ENCODE measurements at regions not wholly inside any gene's neighbourhood (a gene's known extent, or its start where the extent isn't known, plus 50 kb on each side); places are given as distances from the start of the nearest gene placed in this dataset.

DNA sequence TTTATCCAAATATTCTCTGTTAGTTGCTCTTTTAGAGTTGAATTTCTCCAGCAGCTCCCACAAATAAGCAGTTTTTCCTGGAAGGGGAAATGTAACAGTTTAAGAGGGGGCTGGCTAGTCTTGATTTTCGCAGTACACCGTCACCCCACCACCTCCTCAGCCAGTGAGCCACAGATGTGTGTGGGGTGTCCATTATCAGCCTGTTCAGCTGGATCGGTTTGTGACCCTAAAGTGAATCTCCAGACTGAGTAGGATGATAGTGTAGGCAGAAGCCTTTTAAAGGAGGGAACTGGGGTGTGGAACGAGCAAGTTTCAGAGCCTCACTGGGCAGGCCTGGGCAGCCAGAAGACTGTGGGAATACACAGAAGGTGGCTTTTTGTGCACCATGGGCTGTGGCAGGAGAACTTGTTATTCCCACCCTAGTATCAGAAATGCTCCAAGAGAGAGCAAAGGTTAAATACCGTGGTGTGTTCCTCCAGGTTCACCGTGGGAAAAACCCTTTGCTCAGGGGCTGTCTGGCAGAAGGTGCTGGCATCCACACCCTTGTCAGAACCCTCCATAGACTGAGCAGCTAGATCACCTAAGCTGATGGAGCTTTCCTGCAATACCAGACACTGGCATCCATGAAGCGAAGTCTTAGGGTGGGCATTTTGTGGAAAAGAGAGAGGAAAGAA, 230.9 kb upstream of the MOCS1 start:
- Histone ChIP-seq H3K27ac (ENCODE audit: low read depth in 2 of 2, low read length in 2 of 2) (no peak overlapping the region), H3K4me1 (ENCODE audit: control insufficient read depth in 2 of 2, insufficient read depth in 2 of 2, low read length in 2 of 2) (no peaks in the 10 kb centered on the region), H3K4me3 (ENCODE audit: low read length in 2 of 2) (no peak overlapping the region)

DNA sequence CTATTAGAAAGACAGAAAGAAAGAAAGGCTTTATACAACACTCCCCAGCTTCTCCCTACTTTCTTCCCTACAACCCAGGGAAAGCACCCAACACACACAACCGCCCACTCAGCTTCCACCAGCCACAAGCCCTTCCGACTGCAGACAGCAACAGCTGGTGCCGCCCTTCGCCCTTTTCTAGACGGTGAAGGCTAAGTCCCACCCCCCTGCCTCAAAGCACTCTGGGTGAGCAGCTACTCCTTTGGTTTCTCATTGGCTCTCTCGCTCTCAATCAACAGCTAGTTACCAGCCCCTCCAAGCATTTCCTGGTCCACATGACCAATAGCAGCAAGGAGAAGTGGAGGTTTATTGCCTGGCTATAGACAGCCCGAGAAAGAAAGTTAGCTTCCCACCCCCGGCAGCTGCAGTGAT, 230.1 kb upstream of the MOCS1 start:
- Histone ChIP-seq H3K9me3 (ENCODE audit: control insufficient read depth in 2 of 2, low read length in 2 of 2) (no peaks in the 10 kb centered on the region), H3K27ac (ENCODE audit: low read depth in 2 of 2, low read length in 2 of 2) (no peak overlapping the region), H3K4me3 (ENCODE audit: low read length in 2 of 2) (no peak overlapping the region), H3K27me3 (ENCODE audit: control insufficient read depth in 2 of 2, insufficient read depth in 2 of 2, low read length in 2 of 2) (no peaks in the 10 kb centered on the region), H3K9ac (ENCODE audit: low read depth in 1 of 2, low read length in 2 of 2) (no peak overlapping the region), H3K36me3 (ENCODE audit: control insufficient read depth in 2 of 2, insufficient read depth in 2 of 2, low read length in 2 of 2) (no peaks in the 10 kb centered on the region), H3K4me1 (ENCODE audit: control insufficient read depth in 2 of 2, insufficient read depth in 2 of 2, low read length in 2 of 2) (no peaks in the 10 kb centered on the region)

More for the DNA sequence above, 230.9 kb upstream of the MOCS1 start:
- no peaks in the 10 kb centered on the region for H3K27me3 ChIP-seq (ENCODE audit: control insufficient read depth in 2 of 2, insufficient read depth in 2 of 2, low read length in 2 of 2)
- no peaks in the 10 kb centered on the region for H3K9me3 ChIP-seq (ENCODE audit: control insufficient read depth in 2 of 2, low read length in 2 of 2)
- H3K36me3 ChIP-seq (ENCODE audit: control insufficient read depth in 2 of 2, insufficient read depth in 2 of 2, low read length in 2 of 2), result no peaks in the 10 kb centered on the region
- no peak overlapping the region for H3K9ac ChIP-seq (ENCODE audit: low read depth in 1 of 2, low read length in 2 of 2)

DNA sequence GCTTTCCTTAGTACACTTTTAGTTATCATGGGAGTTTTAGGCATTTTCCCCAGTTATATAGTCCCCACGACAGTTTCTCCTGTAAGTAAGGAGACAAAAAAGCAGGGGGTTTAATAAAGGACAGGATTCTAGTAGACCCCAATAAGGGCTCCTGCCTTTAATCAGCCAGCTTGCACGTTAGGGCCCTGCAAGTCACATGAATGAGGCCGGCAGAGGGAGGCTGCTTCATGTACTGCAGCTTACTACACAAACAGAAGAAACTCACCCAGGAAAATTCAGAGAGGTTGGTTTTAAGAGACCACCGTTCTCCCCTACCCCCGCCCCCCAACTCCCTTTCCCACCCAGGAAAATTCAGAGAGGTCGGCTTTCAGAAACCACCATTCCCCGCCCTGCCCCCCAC, 229.7 kb upstream of the MOCS1 start:
- H3K9ac ChIP-seq (ENCODE audit: low read depth in 1 of 2, low read length in 2 of 2), result no peak overlapping the region
- H3K27ac ChIP-seq (ENCODE audit: low read depth in 2 of 2, low read length in 2 of 2), result no peak overlapping the region
- no peaks in the 10 kb centered on the region for H3K4me1 ChIP-seq (ENCODE audit: control insufficient read depth in 2 of 2, insufficient read depth in 2 of 2, low read length in 2 of 2)
- H3K9me3 ChIP-seq (ENCODE audit: control insufficient read depth in 2 of 2, low read length in 2 of 2), result no peaks in the 10 kb centered on the region
- H3K36me3 ChIP-seq (ENCODE audit: control insufficient read depth in 2 of 2, insufficient read depth in 2 of 2, low read length in 2 of 2), result no peaks in the 10 kb centered on the region
- no peaks in the 10 kb centered on the region for H3K27me3 ChIP-seq (ENCODE audit: control insufficient read depth in 2 of 2, insufficient read depth in 2 of 2, low read length in 2 of 2)
- no peak overlapping the region for H3K4me3 ChIP-seq (ENCODE audit: low read length in 2 of 2)

DNA sequence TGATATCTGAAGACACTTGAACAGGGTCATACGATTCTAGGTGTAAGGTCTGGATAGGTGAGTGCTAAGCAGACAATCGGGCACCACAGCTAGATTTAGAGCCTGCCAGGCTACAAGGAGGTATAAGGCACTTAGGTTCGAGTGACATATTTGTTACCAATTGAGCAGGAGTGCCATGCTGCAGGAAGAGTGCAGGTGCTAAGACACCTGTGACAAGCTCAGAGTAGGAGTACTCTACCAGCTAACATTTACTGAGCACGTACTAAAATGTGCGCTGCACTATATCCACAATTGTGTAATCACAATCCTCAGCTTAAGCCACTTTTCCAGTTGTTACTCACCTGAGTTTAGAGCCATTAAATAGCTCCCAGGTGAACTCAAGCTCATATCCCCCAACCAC, 227.8 kb upstream of the MOCS1 start:
- H3K27ac ChIP-seq (ENCODE audit: low read depth in 2 of 2, low read length in 2 of 2), result no peak overlapping the region
- H3K4me1 ChIP-seq (ENCODE audit: control insufficient read depth in 2 of 2, insufficient read depth in 2 of 2, low read length in 2 of 2), result no peaks in the 10 kb centered on the region
- no peaks in the 10 kb centered on the region for H3K36me3 ChIP-seq (ENCODE audit: control insufficient read depth in 2 of 2, insufficient read depth in 2 of 2, low read length in 2 of 2)
- no peaks in the 10 kb centered on the region for H3K9me3 ChIP-seq (ENCODE audit: control insufficient read depth in 2 of 2, low read length in 2 of 2)
- H3K27me3 ChIP-seq (ENCODE audit: control insufficient read depth in 2 of 2, insufficient read depth in 2 of 2, low read length in 2 of 2), result no peaks in the 10 kb centered on the region
- H3K9ac ChIP-seq (ENCODE audit: low read depth in 1 of 2, low read length in 2 of 2), result no peak overlapping the region
- H3K4me3 ChIP-seq (ENCODE audit: low read length in 2 of 2), result no peak overlapping the region

- Histone ChIP-seq H3K27me3 (ENCODE audit: control insufficient read depth in 2 of 2, insufficient read depth in 2 of 2, low read length in 2 of 2) (no peaks in the 10 kb centered on the region), H3K9me3 (ENCODE audit: control insufficient read depth in 2 of 2, low read length in 2 of 2) (no peaks in the 10 kb centered on the region), H3K4me1 (ENCODE audit: control insufficient read depth in 2 of 2, insufficient read depth in 2 of 2, low read length in 2 of 2) (no peaks in the 10 kb centered on the region), H3K9ac (ENCODE audit: low read depth in 1 of 2, low read length in 2 of 2) (no peak overlapping the region), H3K27ac (ENCODE audit: low read depth in 2 of 2, low read length in 2 of 2) (no peak overlapping the region), H3K36me3 (ENCODE audit: control insufficient read depth in 2 of 2, insufficient read depth in 2 of 2, low read length in 2 of 2) (no peaks in the 10 kb centered on the region), H3K4me3 (ENCODE audit: low read length in 2 of 2) (no peak overlapping the region)
Observed at GRCh38 chr6:40160826-40161225, 226.6 kb upstream of the MOCS1 start.

GRCh38 chr6:40159865-40160264, 225.6 kb upstream of the MOCS1 start:
- Histone ChIP-seq H3K9ac (ENCODE audit: low read depth in 1 of 2, low read length in 2 of 2) (no peak overlapping the region), H3K27ac (ENCODE audit: low read depth in 2 of 2, low read length in 2 of 2) (no peak overlapping the region), H3K4me1 (ENCODE audit: control insufficient read depth in 2 of 2, insufficient read depth in 2 of 2, low read length in 2 of 2) (no peaks in the 10 kb centered on the region), H3K27me3 (ENCODE audit: control insufficient read depth in 2 of 2, insufficient read depth in 2 of 2, low read length in 2 of 2) (no peaks in the 10 kb centered on the region), H3K4me3 (ENCODE audit: low read length in 2 of 2) (no peak overlapping the region), H3K36me3 (ENCODE audit: control insufficient read depth in 2 of 2, insufficient read depth in 2 of 2, low read length in 2 of 2) (no peaks in the 10 kb centered on the region), H3K9me3 (ENCODE audit: control insufficient read depth in 2 of 2, low read length in 2 of 2) (no peaks in the 10 kb centered on the region)

DNA sequence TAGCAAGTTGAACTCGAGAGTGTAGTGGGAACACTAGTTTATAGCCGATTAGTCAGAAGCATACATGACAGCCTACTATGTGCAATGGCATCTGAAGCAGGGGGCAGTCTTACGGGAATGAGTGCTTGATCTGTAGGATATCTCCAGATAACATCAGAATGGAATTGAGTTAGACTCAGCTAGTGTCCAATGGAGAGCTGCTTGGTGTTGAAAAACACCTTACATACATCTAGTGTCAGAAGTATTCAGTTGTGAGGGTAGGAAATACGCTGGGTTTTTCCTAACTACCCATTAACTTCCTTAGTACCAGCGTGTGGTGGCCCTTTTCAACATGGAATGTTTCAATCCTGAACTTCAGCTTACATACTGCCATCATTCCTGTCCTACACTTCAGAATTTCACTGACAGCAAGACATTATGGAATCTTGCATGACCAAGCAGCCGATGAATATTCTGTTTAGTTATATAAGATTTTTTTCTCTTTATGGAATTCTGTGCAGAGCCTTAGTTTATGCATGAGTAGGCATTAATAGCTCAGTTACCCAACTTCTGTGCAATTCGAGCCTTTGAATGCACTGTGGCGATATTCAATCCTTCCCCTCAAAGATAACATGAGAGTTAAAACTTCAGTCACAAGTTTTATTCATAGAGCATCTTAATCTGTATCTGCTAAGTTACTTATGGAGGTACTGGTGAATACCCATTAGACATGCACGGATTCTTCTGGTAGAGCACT, 218.6 kb upstream of the MOCS1 start:
- Histone ChIP-seq H3K9me3 (ENCODE audit: control insufficient read depth in 2 of 2, low read length in 2 of 2) (no peaks in the 10 kb centered on the region), H3K9ac (ENCODE audit: low read depth in 1 of 2, low read length in 2 of 2) (no peak overlapping the region), H3K36me3 (ENCODE audit: control insufficient read depth in 2 of 2, insufficient read depth in 2 of 2, low read length in 2 of 2) (no peaks in the 10 kb centered on the region), H3K4me1 (ENCODE audit: control insufficient read depth in 2 of 2, insufficient read depth in 2 of 2, low read length in 2 of 2) (no peaks in the 10 kb centered on the region), H3K27ac (ENCODE audit: low read depth in 2 of 2, low read length in 2 of 2) (no peak overlapping the region), H3K4me3 (ENCODE audit: low read length in 2 of 2) (no peak overlapping the region), H3K27me3 (ENCODE audit: control insufficient read depth in 2 of 2, insufficient read depth in 2 of 2, low read length in 2 of 2) (no peaks in the 10 kb centered on the region)

GRCh38 chr6:40152196-40152595, 217.9 kb upstream of the MOCS1 start:
- no peaks in the 10 kb centered on the region for H3K27me3 ChIP-seq (ENCODE audit: control insufficient read depth in 2 of 2, insufficient read depth in 2 of 2, low read length in 2 of 2)
- no peak overlapping the region for H3K4me3 ChIP-seq (ENCODE audit: low read length in 2 of 2)
- no peaks in the 10 kb centered on the region for H3K36me3 ChIP-seq (ENCODE audit: control insufficient read depth in 2 of 2, insufficient read depth in 2 of 2, low read length in 2 of 2)
- H3K4me1 ChIP-seq (ENCODE audit: control insufficient read depth in 2 of 2, insufficient read depth in 2 of 2, low read length in 2 of 2), result no peaks in the 10 kb centered on the region
- H3K9ac ChIP-seq (ENCODE audit: low read depth in 1 of 2, low read length in 2 of 2), result no peak overlapping the region
- H3K27ac ChIP-seq (ENCODE audit: low read depth in 2 of 2, low read length in 2 of 2), result no peak overlapping the region
- H3K9me3 ChIP-seq (ENCODE audit: control insufficient read depth in 2 of 2, low read length in 2 of 2), result no peaks in the 10 kb centered on the region

GRCh38 chr6:40148882-40149573, 214.8 kb upstream of the MOCS1 start:
- H3K9me3 ChIP-seq (ENCODE audit: control insufficient read depth in 2 of 2, low read length in 2 of 2), result no peaks in the 10 kb centered on the region
- no peaks in the 10 kb centered on the region for H3K36me3 ChIP-seq (ENCODE audit: control insufficient read depth in 2 of 2, insufficient read depth in 2 of 2, low read length in 2 of 2)
- H3K4me3 ChIP-seq (ENCODE audit: low read length in 2 of 2), result no peak overlapping the region
- H3K9ac ChIP-seq (ENCODE audit: low read depth in 1 of 2, low read length in 2 of 2), result no peak overlapping the region
- no peaks in the 10 kb centered on the region for H3K27me3 ChIP-seq (ENCODE audit: control insufficient read depth in 2 of 2, insufficient read depth in 2 of 2, low read length in 2 of 2)
- no peaks in the 10 kb centered on the region for H3K4me1 ChIP-seq (ENCODE audit: control insufficient read depth in 2 of 2, insufficient read depth in 2 of 2, low read length in 2 of 2)
- no peak overlapping the region for H3K27ac ChIP-seq (ENCODE audit: low read depth in 2 of 2, low read length in 2 of 2)

DNA sequence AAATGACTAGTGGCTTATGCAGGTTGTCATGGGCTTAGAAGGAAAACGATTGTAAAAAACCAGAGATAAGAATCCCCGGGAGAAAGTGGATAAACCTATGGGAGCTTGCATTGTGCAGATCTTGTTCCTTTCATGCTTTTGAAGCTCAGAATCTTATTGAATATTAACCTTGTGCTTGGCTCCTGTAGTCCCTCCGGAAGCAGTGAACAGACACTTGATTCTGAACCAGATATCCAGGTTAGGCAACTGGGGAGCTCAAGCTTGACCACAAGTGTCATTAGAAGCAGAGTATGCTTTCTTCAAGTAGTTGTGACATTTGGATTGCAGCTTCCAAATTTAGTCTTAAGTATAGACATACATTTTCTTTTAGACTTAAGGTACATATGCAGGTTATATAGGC, 212.6 kb upstream of the MOCS1 start:
- Histone ChIP-seq H3K27ac (ENCODE audit: low read depth in 2 of 2, low read length in 2 of 2) (no peak overlapping the region), H3K4me1 (ENCODE audit: control insufficient read depth in 2 of 2, insufficient read depth in 2 of 2, low read length in 2 of 2) (no peaks in the 10 kb centered on the region), H3K9me3 (ENCODE audit: control insufficient read depth in 2 of 2, low read length in 2 of 2) (no peaks in the 10 kb centered on the region), H3K27me3 (ENCODE audit: control insufficient read depth in 2 of 2, insufficient read depth in 2 of 2, low read length in 2 of 2) (no peaks in the 10 kb centered on the region), H3K4me3 (ENCODE audit: low read length in 2 of 2) (no peak overlapping the region), H3K9ac (ENCODE audit: low read depth in 1 of 2, low read length in 2 of 2) (no peak overlapping the region), H3K36me3 (ENCODE audit: control insufficient read depth in 2 of 2, insufficient read depth in 2 of 2, low read length in 2 of 2) (no peaks in the 10 kb centered on the region)

Data from mucosa of rectum (tissue), 2 donors.